Esophagus squamous epithelium (tissue), 4 donors: ENCODE measurements at regions not wholly inside any gene's neighbourhood (a gene's known extent, or its start where the extent isn't known, plus 50 kb on each side); places are given as distances from the start of the nearest gene placed in this dataset.
"Not testable (repeated sequence)": the region's sequence is repeated elsewhere in the genome, so short reads cannot be mapped to it uniquely, and the experiment has no call there.

Experiments used
- CTCF ChIP-seq, 6 experiments: fragments of 450-650 bp in 4 of 6; fragments of 200-600 bp in 2 of 6; sonication (generic) in 2 of 6; IDR thresholded peaks; one replicate each; pipeline ENCODE4 v1.5.1; 2016 to 2019; ENCODE audit warnings: antibody characterized with exemption in 6 of 6, mild to moderate bottlenecking in 4 of 6, moderate library complexity in 4 of 6
- POLR2A ChIP-seq, 4 donors: fragments of 450-650 bp; IDR thresholded peaks; one replicate each; pipeline ENCODE4 v1.6.1; 2017; ENCODE audit warnings: antibody characterized with exemption in 4 of 4, mild to moderate bottlenecking in 4 of 4, moderate library complexity in 3 of 4

- TF ChIP-seq POLR2A, CTCF (IDR thresholded peaks at IDR 0.05): not testable (repeated sequence)
These were observed 84.3 kb upstream of the FANCL start for GRCh38 chr2:58325296-58325895.
